ENCODE measurements at regions not wholly inside any gene's neighbourhood (a gene's known extent, or its start where the extent isn't known, plus 50 kb on each side); places are given as distances from the start of the nearest gene placed in this dataset.

- TF ChIP-seq ZC3H11A (IDR thresholded peaks at IDR 0.05) (no peak), RCOR1 (IDR thresholded peaks at IDR 0.05; ENCODE audit: low read depth, low read length) (no peak), BCL3 (IDR thresholded peaks at IDR 0.05) (no peak)
Measured at GRCh38 chr13:24053519-24054251, 106.8 kb upstream of the SPATA13 start (continued).

- Histone ChIP-seq H3K4me1 (peaks cover 6% of the 10 kb centered on the region), H3K9me3 (no peaks in the 10 kb centered on the region), H3K4me3 (no peak overlapping the region), H3K4me2 (no peak overlapping the region), H3K27ac (no peak overlapping the region)
- ATAC-seq (no peak), FAIRE-seq (no peak), DNase-seq (ENCODE audit: low read depth in 1 of 2, low spot score in 1 of 2) (no peak)
- ChIA-PET POLR2A (no interaction called here), CTCF (interaction anchor here (0.9 kb wide), 1 partner anchor 164 kb away, joined by 5 read pairs; no protein-coding TSS in a partner anchor)
- TF ChIP-seq EHMT2 (IDR thresholded peaks at IDR 0.05; ENCODE audit: low read depth) (no peak), JUN (IDR thresholded peaks at IDR 0.05) (no peak)
- 59% methylated on average over 8 of the region's 8 CpGs for WGBS (ENCODE audit: missing lambda C conversion rate)
Measured at GRCh38 chr13:24056616-24057137, 103.8 kb upstream of the SPATA13 start.

GRCh38 chr13:24060993-24061392 is 99.5 kb upstream of the SPATA13 start:
- DNase-seq (ENCODE audit: low read depth in 1 of 2, low spot score in 1 of 2): no peak
- no peak for FAIRE-seq
- CTCF ChIA-PET: interaction anchor here (0.9 to 7.9 kb wide), 3 partner anchors 7 to 160 kb away, joined by 3 to 31 read pairs (median 6); no protein-coding TSS in a partner anchor
- no peaks in the 10 kb centered on the region for H3K4me1 ChIP-seq
- WGBS (ENCODE audit: missing lambda C conversion rate): 93% methylated on average over 2 of the region's 2 CpGs
- no peak overlapping the region for H3K4me2 ChIP-seq
- no peak overlapping the region for H3K27ac ChIP-seq
- TF ChIP-seq CTCF (IDR thresholded peaks at IDR 0.05) (no peak), SMC3 (IDR thresholded peaks at IDR 0.05) (no peak), MAZ (IDR thresholded peaks at IDR 0.05; ENCODE audit: borderline replicate concordance, low read depth, low read length) (no peak), NR3C1 (IDR thresholded peaks at IDR 0.05) (no peak), FOSL2 (IDR thresholded peaks at IDR 0.05) (no peak), FOSL2 (CRISPR knock-in tag; IDR thresholded peaks at IDR 0.05) (no peak), PHF8 (IDR thresholded peaks at IDR 0.05; ENCODE audit: borderline replicate concordance, low read depth) (no peak), KDM5A (IDR thresholded peaks at IDR 0.05) (no peak), ZFP36 (IDR thresholded peaks at IDR 0.05; ENCODE audit: borderline replicate concordance, partially characterized antibody) (no peak), CBX2 (IDR thresholded peaks at IDR 0.05; ENCODE audit: borderline replicate concordance, low read depth) (no peak), HEYL (CRISPR knock-in tag; IDR thresholded peaks at IDR 0.05) (no peak), RAD21 (conservative IDR thresholded peaks at IDR 0.05 in 1 of 2, IDR thresholded peaks at IDR 0.05 in 1 of 2) (no peak), KDM1A (IDR thresholded peaks at IDR 0.05; ENCODE audit: low read depth) (no peak)
- POLR2A ChIA-PET: no interaction called here
- H3K9me3 ChIP-seq: no peaks in the 10 kb centered on the region
- H3K4me3 ChIP-seq: no peak overlapping the region
- no peak for ATAC-seq
